HepG2 (cell line): ENCODE measurements at regions not wholly inside any gene's neighbourhood (a gene's known extent, or its start where the extent isn't known, plus 50 kb on each side); places are given as distances from the start of the nearest gene placed in this dataset.

ENCODE experiments used
- ATAC-seq: fragments of 200-7000 bp; cut with Tn5 transposase; 3 replicates; pipeline ENCODE4 v1.9.1; 2020; ENCODE audit warnings: mild to moderate bottlenecking, moderate library complexity
- BruUV-seq: library from RNA; stranded (reverse); fragments of 400-500 nt; replicated peaks from 2 replicates; lab custom pipeline; 2021; lab: Mats Ljungman, UMichigan
- CTCF ChIA-PET: fragments of 300-600 bp; formaldehyde crosslinking; extraction: SDS; loops from one replicate; lab custom pipeline; 2021; ENCODE audit warnings: low total read pairs, inconsistent platforms, low intra/inter-chr PET ratio; lab: Yijun Ruan, JAX
- POLR2A ChIA-PET: fragments of 350-600 bp; sonication (Branson Sonifier 250); formaldehyde crosslinking; loops from one replicate; lab custom pipeline; 2020; ENCODE audit warnings: antibody characterized with exemption, inconsistent platforms; lab: Yijun Ruan, JAX
- DNase-seq: peaks from one replicate; pipeline ENCODE4 v3.0.0-alpha.2; 2015; ENCODE audit warnings: low spot score
- FAIRE-seq: peaks from 3 replicates; lab custom pipeline; 2011; peaks lifted over from hg19 to GRCh38; lab: Jason Lieb, UNC
- H2AFZ ChIP-seq: one replicate; pipeline ENCODE4 v1.6.1; 2011; ENCODE audit warnings: low read length, inconsistent platforms
- H3K27ac ChIP-seq: fragments of 300-600 bp; 3 replicates; pipeline ENCODE4 v1.8.0; 2011; ENCODE audit warnings: mixed run types, mild to moderate bottlenecking, mixed read lengths, low read length, inconsistent platforms; ENCODE audit not compliant: insufficient read depth; ENCODE audit errors: extremely low read length
- H3K27me3 ChIP-seq, 2 experiments: fragments of 200-600 bp in 1 of 2; 2 replicates in 1 of 2; 3 replicates in 1 of 2; pipeline versions ENCODE4 v1.6.0 to v1.8.0; 2011; ENCODE audit warnings: low read length in 2 of 2, mild to moderate bottlenecking in 2 of 2, moderate library complexity in 2 of 2, inconsistent platforms in 1 of 2; ENCODE audit not compliant: insufficient read depth in 2 of 2, control insufficient read depth in 1 of 2
- H3K36me3 ChIP-seq, 2 experiments: fragments of 200-600 bp in 1 of 2; replicated peaks in 1 of 2; 2 replicates in 1 of 2; 3 replicates in 1 of 2; pipeline versions ENCODE4 v1.5.1 to v1.8.0; 2011; ENCODE audit warnings: low read length in 2 of 2, inconsistent platforms in 1 of 2; ENCODE audit not compliant: insufficient read depth in 2 of 2, control insufficient read depth in 1 of 2
- H3K4me1 ChIP-seq: 2 replicates; pipeline ENCODE4 v1.5.1; 2012; ENCODE audit warnings: low read length, inconsistent platforms; ENCODE audit not compliant: insufficient read depth
- H3K4me2 ChIP-seq: 2 replicates; pipeline ENCODE4 v1.6.0; 2011; ENCODE audit warnings: low read depth, low read length, inconsistent platforms
- H3K4me3 ChIP-seq, 3 experiments: fragments of 200-600 bp in 1 of 3; sonication (generic), shearing (Covaris generic) in 1 of 3; replicated peaks in 1 of 3; 2 replicates each; pipeline ENCODE4 v1.5.1; 2011 to 2016; ENCODE audit warnings: low read length in 3 of 3, inconsistent platforms in 2 of 3, low read depth in 2 of 3, mild to moderate bottlenecking in 2 of 3, control low read depth in 1 of 3, mixed read lengths in 1 of 3; ENCODE audit not compliant: insufficient read depth in 1 of 3
- H3K79me2 ChIP-seq: one replicate; pipeline ENCODE4 v1.6.1; 2011; ENCODE audit warnings: low read length, inconsistent platforms; ENCODE audit not compliant: insufficient read depth
- H3K9ac ChIP-seq: 2 replicates; pipeline ENCODE4 v1.6.0; 2011; ENCODE audit warnings: mild to moderate bottlenecking, low read depth, low read length, inconsistent platforms; ENCODE audit not compliant: insufficient read depth
- H3K9me3 ChIP-seq: 2 replicates; pipeline ENCODE4 v1.5.1; 2012; ENCODE audit warnings: mild to moderate bottlenecking, low read length
- H4K20me1 ChIP-seq: 2 replicates; pipeline ENCODE4 v1.6.0; 2011; ENCODE audit warnings: inconsistent platforms, mild to moderate bottlenecking, low read length, moderate library complexity; ENCODE audit not compliant: insufficient read depth
- EEA1 ChIP-seq: sonication (generic); formaldehyde crosslinking; IDR thresholded peaks from 2 replicates; pipeline ENCODE4 v1.5.1; 2020; ENCODE audit warnings: mild to moderate bottlenecking, missing genetic modification reagents, borderline replicate concordance
- NFE2L1 ChIP-seq: sonication (generic); formaldehyde crosslinking; IDR thresholded peaks from 2 replicates; pipeline ENCODE4 v1.4.0; 2020; ENCODE audit warnings: missing genetic modification reagents, mild to moderate bottlenecking, borderline replicate concordance
- RAD21 ChIP-seq: fragments of 450-650 bp; formaldehyde crosslinking; IDR thresholded peaks from 2 replicates; pipeline ENCODE4 v1.5.0; 2020; ENCODE audit warnings: mild to moderate bottlenecking
- SPEN ChIP-seq: sonication (generic); formaldehyde crosslinking; IDR thresholded peaks from 2 replicates; pipeline ENCODE4 v1.5.1; 2020; ENCODE audit warnings: low read depth, mild to moderate bottlenecking, missing genetic modification reagents
- ZNF121 ChIP-seq: sonication (generic); formaldehyde crosslinking; IDR thresholded peaks from 2 replicates; pipeline ENCODE4 v1.5.0; 2020; ENCODE audit warnings: mild to moderate bottlenecking, missing genetic modification reagents
- ZNF224 ChIP-seq: sonication (generic); formaldehyde crosslinking; IDR thresholded peaks from 2 replicates; pipeline ENCODE4 v1.5.0; 2020; ENCODE audit warnings: mild to moderate bottlenecking, missing genetic modification reagents
- WGBS: methylation state at CpG from one replicate; pipeline ENCODE4 v1.1.6; 2017; ENCODE audit warnings: low lambda C conversion rate; 5-methylcytosine and 5-hydroxymethylcytosine counted together
- in situ Hi-C: cut with HindIII; loops from 2 replicates; pipeline ENCODE4 v1.10.0; 2017; ENCODE audit warnings: low pct_unique_long_range_greater_than_20kb; ENCODE audit not compliant: extremely low pct_ligation_motif_present
- intact Hi-C: fragments of 100-400 bp; cut with micrococcal nuclease; formaldehyde crosslinking; loops from one replicate; pipeline ENCODE4 v1.10.0; 2022; ENCODE audit not compliant: unreplicated experiment
- TF ChIP-seq, protein P1 (sequence below): IDR thresholded peaks from 2 replicates; pipeline ENCODE4 v1.6.1; 2016; ENCODE audit warnings: low read depth
- TF ChIP-seq, protein P2 (sequence below): sonication (generic); formaldehyde crosslinking; IDR thresholded peaks from 2 replicates; pipeline ENCODE4 v1.9.0; 2021; ENCODE audit warnings: mild to moderate bottlenecking, missing genetic modification reagents

DNA sequence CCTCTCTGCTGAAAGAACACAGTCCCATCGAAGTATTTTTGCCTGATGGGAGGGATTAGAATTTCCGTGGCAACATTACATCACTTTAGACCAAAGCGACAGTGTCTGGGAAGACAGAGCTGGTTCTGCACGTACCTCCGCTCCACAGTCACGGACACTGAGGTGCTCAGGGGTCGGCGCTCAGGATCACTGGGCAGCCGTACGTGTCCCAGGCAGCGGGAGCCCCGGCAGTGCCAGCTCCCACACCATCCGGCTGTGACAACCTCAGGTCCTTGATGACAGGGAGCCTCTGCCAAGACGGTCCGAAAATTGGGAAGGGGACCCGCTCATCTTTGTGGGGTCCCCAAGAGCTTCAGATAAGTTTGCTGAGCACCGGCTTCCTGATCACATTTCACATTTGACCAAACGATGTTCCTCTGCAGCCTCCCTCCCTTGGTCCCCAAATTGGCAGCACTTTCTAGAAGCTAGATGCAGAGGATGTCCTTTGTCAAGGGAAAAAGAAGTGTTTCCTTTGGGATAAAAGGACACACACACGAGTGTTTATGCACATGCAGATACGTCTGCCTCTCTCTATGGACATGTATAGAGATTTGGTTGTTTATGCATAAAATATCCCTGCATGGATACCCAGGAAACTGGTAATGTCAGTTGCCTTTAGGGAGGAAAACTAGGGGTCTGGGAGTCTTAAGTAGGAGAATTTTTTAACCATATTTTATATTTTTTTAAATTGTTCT is 61.6 kb upstream of the LINC01488 start:
- no peak for TF ChIP-seq NFE2L1 (CRISPR knock-in tag)
- TF ChIP-seq, protein P1, sequence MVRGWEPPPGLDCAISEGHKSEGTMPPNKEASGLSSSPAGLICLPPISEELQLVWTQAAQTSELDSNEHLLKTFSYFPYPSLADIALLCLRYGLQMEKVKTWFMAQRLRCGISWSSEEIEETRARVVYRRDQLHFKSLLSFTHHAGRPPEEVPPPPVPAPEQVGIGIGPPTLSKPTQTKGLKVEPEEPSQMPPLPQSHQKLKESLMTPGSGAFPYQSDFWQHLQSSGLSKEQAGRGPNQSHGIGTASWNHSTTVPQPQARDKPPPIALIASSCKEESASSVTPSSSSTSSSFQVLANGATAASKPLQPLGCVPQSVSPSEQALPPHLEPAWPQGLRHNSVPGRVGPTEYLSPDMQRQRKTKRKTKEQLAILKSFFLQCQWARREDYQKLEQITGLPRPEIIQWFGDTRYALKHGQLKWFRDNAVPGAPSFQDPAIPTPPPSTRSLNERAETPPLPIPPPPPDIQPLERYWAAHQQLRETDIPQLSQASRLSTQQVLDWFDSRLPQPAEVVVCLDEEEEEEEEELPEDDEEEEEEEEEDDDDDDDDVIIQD (CRISPR knock-in tag): no peak
- ATAC-seq (no peak), DNase-seq (no peak), FAIRE-seq (no peak)
- ChIA-PET CTCF (no interaction called here), POLR2A (no interaction called here)
- Histone ChIP-seq H3K27me3 (0 out of 5 replicates have a peak, but pooled peaks cover 0 to 3% of the 10 kb centered on the region in 2 experiments), H3K9me3 (peaks cover 5% of the 10 kb centered on the region), H3K36me3 (no peaks in the 10 kb centered on the region), H3K4me2 (no peak overlapping the region), H4K20me1 (no peaks in the 10 kb centered on the region), H3K9ac (no peak overlapping the region), H2AFZ (no peak overlapping the region), H3K4me1 (peaks cover 21% of the 10 kb centered on the region), H3K79me2 (no peaks in the 10 kb centered on the region), H3K27ac (no peak overlapping the region), H3K4me3 (no peak overlapping the region)
- intact Hi-C loops: no loop called here
- no TSS peak for BruUV-seq
- 99% methylated on average over 15 of the region's 20 CpGs for WGBS
- in situ Hi-C loops: no loop called here

DNA sequence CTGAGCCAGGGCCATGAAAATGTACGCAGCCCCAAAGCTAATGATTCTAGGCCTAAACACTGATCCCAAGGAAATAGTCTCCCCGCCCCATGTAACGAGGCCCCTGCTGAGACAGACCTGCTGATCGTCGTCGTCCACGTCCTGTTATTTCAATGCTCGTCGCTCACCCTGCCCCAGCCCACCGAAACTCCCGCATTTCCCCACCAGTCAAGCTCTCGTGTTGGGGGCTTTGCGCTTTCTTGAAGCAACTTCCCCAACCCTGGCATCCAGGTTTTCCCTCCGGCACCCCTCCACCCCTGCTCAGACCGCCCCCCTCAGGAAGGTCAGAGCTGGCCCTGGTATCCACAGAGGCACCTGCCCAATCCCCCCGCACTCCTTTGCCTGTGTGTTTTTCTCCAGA is 58.8 kb upstream of the LINC01488 start:
- DNase-seq (no peak), ATAC-seq (no peak), FAIRE-seq (no peak)
- Histone ChIP-seq H3K79me2 (no peaks in the 10 kb centered on the region), H3K36me3 (no peaks in the 10 kb centered on the region), H3K4me1 (peaks cover 45% of the 10 kb centered on the region), H4K20me1 (no peaks in the 10 kb centered on the region), H2AFZ (no peak overlapping the region), H3K9me3 (peaks cover 7% of the 10 kb centered on the region), H3K27ac (no peak overlapping the region), H3K4me3 (no peak overlapping the region), H3K27me3 (no peaks in the 10 kb centered on the region), H3K4me2 (no peak overlapping the region), H3K9ac (no peak overlapping the region)
- 95% methylated on average over 16 of the region's 16 CpGs for WGBS
- no TSS peak for BruUV-seq
- POLR2A ChIA-PET: no interaction called here
- intact Hi-C loops: no loop called here
- in situ Hi-C loops: no loop called here
- CTCF ChIA-PET: no interaction called here
- TF ChIP-seq ZNF224 (CRISPR knock-in tag) (no peak), RAD21 (no peak), EEA1 (no peak), SPEN (CRISPR knock-in tag) (no peak), ZNF121 (CRISPR knock-in tag) (no peak)
- TF ChIP-seq, protein P2, sequence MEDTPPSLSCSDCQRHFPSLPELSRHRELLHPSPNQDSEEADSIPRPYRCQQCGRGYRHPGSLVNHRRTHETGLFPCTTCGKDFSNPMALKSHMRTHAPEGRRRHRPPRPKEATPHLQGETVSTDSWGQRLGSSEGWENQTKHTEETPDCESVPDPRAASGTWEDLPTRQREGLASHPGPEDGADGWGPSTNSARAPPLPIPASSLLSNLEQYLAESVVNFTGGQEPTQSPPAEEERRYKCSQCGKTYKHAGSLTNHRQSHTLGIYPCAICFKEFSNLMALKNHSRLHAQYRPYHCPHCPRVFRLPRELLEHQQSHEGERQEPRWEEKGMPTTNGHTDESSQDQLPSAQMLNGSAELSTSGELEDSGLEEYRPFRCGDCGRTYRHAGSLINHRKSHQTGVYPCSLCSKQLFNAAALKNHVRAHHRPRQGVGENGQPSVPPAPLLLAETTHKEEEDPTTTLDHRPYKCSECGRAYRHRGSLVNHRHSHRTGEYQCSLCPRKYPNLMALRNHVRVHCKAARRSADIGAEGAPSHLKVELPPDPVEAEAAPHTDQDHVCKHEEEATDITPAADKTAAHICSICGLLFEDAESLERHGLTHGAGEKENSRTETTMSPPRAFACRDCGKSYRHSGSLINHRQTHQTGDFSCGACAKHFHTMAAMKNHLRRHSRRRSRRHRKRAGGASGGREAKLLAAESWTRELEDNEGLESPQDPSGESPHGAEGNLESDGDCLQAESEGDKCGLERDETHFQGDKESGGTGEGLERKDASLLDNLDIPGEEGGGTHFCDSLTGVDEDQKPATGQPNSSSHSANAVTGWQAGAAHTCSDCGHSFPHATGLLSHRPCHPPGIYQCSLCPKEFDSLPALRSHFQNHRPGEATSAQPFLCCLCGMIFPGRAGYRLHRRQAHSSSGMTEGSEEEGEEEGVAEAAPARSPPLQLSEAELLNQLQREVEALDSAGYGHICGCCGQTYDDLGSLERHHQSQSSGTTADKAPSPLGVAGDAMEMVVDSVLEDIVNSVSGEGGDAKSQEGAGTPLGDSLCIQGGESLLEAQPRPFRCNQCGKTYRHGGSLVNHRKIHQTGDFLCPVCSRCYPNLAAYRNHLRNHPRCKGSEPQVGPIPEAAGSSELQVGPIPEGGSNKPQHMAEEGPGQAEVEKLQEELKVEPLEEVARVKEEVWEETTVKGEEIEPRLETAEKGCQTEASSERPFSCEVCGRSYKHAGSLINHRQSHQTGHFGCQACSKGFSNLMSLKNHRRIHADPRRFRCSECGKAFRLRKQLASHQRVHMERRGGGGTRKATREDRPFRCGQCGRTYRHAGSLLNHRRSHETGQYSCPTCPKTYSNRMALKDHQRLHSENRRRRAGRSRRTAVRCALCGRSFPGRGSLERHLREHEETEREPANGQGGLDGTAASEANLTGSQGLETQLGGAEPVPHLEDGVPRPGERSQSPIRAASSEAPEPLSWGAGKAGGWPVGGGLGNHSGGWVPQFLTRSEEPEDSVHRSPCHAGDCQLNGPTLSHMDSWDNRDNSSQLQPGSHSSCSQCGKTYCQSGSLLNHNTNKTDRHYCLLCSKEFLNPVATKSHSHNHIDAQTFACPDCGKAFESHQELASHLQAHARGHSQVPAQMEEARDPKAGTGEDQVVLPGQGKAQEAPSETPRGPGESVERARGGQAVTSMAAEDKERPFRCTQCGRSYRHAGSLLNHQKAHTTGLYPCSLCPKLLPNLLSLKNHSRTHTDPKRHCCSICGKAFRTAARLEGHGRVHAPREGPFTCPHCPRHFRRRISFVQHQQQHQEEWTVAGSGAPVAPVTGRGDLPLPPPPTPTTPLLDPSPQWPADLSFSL (CRISPR knock-in tag): no peak
